H1 (cell line): ENCODE measurements at regions not wholly inside any gene's neighbourhood (a gene's known extent, or its start where the extent isn't known, plus 50 kb on each side); places are given as distances from the start of the nearest gene placed in this dataset.

Experiments used
- CBX8 ChIP-seq: fragments of 300-800, 300-1000 bp; sonication (generic); IDR thresholded peaks from 2 replicates; pipeline ENCODE4 v1.7.1; 2016; ENCODE audit warnings: low read depth, low read length, borderline replicate concordance
- KDM4A ChIP-seq: IDR thresholded peaks from one replicate; pipeline ENCODE4 v1.7.1; 2012; ENCODE audit warnings: low read depth, mild to moderate bottlenecking, moderate library complexity, low read length, inconsistent platforms; ENCODE audit not compliant: severe bottlenecking
- SP1 ChIP-seq: IDR thresholded peaks from 2 replicates; pipeline ENCODE4 v1.6.1; 2011; ENCODE audit warnings: low read depth, low read length

DNA sequence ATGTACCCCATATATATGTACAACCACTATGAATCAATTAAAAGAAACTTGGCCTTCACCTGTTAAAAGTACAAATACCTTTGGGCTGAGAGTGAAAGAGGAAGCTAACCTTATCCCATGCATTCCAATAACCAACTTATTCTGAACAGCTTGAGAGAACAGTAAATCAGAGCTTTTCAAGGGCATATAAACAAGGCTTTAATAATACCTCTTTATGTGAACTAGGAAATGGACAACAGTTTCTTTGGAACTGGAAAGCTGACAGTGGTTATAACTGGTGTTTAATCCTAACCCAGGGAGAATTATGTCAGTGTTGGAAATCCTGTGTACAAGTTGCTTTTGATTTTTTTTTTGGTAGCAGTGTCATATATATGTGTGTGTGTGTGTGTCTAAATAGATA is 170.5 kb downstream of the TFAP2B start (continued):
- TF ChIP-seq CBX8 (no peak), KDM4A (no peak), SP1 (no peak)
- TF ChIP-seq, all 59 proteins: peak for 0
